NCI-H1105 (cell line): ENCODE measurements at regions not wholly inside any gene's neighbourhood (a gene's known extent, or its start where the extent isn't known, plus 50 kb on each side); places are given as distances from the start of the nearest gene placed in this dataset.
A peak's percentile ranks its signal among the peaks of the same experiment; 100 is the strongest.

Source experiments
- DNase-seq: peaks from one replicate; lab custom pipeline; 2025; lab: John Stamatoyannopoulos, UW

DNA sequence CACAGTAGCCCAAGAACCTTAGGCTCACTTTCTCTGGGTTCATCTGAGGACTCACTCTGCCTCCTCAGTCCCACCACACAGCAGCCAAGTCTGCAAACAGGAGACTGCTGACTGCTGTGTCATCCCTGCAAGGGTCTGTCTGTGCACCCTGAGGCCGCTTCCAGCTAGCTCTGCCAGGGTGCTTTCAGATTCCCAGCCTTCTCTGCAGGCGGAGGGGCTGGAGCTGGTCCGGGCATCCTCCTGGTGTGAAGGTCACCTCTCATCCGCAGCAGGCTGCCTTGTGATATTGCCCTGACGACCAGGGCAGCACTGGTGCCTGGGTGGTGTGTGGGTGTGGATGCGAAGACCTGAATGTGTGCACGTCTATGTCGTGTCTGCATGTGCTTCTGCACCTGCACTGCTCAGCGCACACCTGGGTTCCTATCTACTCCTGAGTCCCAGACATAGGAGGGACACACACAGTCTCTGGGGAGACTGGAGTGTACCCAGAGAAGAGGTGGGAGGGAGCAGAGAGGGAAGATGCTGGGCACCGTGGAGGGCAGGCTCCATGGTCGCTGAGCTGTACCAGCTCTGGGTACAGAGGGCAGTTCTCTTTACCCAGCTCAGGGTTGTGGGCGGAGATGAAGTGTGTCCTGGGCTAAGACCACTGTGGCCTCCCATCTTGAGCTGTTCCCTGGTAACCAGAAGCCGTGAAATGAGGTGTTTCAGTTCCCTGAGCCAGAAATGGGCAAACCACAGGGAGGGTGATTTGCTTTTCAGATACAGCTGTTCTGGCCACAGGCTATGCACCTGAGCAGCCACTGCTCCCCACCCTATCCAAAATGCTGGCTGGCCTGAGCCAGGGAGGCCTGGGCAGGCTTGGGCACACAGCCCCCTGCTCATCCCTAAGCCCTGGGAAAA is 160.9 kb upstream of the CSF3R start:
- DNase-seq = no peak

- no peak for DNase-seq
Observed at GRCh38 chr1:36642802-36643201, 160.1 kb upstream of the CSF3R start.

GRCh38 chr1:36641776-36642175 is 159.1 kb upstream of the CSF3R start:
- no peak for DNase-seq

GRCh38 chr1:36639461-36639860 is 156.7 kb upstream of the CSF3R start:
- no peak for DNase-seq

- DNase-seq = no peak
Observed at GRCh38 chr1:36638268-36638667, 155.6 kb upstream of the CSF3R start.

- DNase-seq = no peak
Observed at GRCh38 chr1:36636206-36636605, 153.5 kb upstream of the CSF3R start.

GRCh38 chr1:36635284-36635683 is 152.6 kb upstream of the CSF3R start:
- DNase-seq = no peak

- DNase-seq = no peak
Observed at GRCh38 chr1:36628804-36629203, 146.1 kb upstream of the CSF3R start.

DNA sequence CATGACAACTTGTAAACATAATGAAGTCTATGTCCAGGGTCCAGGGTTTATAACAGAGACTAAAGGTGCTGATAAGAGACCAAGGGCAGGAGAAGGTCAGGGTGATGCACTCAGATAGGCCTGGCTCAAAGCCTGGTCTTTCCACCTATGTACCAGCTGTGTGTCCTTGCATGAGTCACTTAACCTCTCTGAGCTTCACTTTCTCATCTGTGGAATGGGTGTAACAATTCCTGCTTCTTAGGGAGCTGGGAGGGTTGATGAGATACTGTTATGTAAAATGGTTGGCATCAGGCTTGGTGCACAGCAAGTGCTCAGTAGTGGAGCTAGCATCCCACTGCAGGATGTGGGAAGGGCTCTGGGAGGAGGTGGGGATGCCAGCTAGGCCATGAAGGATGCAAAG is 143.7 kb upstream of the CSF3R start:
- DNase-seq = no peak

GRCh38 chr1:36625935-36626310 is 143.2 kb upstream of the CSF3R start:
- DNase-seq = no peak

DNA sequence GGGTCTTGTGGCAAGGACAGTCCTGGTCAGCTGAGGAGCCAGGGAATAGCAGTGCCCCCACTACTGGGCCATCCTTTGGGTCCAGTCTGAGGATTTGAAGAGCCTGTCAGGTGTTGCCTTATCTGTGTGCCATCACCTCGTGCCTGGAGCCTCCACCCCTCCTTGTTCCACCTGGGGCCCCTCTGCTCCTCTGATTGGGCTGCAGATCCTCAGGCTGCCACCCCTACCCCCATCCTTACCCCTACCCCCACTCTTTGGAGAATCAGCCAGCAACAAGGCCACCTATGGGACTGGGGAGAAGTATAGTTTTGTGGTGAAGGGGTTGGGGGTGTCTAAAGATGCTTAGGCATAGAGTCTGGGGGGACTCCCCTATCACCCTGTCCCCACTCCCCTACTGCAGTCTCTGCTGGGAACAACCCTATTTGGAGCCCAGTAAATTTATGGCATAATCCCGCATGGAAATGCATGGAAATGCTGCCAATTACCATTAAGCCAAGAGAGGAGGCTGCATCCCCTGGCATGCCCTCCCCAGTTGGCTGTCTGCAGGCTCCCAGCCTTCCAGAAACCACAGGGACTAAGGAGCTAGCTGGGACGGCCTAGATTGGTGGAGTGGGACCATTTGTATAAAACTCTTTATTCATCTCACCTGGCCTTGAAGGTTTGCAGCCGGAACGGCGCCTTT is 142.7 kb upstream of the CSF3R start:
- DNase-seq = no peak

DNA sequence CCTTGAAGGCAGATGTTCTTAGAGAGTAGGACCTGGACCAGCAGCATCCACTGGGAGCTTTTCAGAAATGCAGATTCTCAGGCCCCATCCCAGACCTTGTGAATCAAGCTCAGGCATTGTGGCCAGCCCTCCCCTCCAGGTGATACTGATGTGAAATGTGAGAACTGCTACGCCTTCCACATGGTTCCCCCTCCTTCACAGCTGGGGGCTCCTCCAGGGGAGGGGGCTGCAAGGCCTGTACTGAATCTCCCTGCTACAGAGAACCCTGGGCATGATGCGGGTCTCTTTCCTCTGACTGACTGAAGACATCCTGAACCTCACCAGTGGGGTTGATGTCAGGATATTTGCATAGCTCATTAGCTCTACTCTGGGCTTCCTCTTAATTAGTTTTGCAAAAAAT is 141.8 kb upstream of the CSF3R start:
- DNase-seq = no peak

- DNase-seq = no peak
Observed at GRCh38 chr1:36622741-36623648, 140.3 kb upstream of the CSF3R start.

- no peak for DNase-seq
Observed at GRCh38 chr1:36621531-36621930, 138.8 kb upstream of the CSF3R start.

DNA sequence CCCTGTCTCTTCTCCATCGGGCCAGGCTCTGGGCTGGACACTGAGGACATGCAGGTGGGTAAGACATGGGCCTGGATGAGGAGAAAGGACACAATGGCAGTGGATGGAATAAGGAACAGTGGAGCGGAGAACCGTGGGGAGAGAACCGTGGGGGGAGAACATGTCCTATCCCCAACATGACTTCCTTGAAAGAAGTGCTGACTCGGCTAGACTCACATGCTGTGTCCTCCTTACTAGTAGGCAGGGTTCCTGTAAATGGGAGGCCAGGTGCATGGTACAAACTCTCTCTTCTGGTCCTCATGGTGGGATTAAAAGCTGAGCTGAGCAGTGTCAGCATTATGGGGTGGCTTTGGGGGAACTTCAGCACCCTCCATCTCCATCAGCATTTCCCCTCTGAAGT is 137.4 kb upstream of the CSF3R start:
- no peak for DNase-seq

- no peak for DNase-seq
Observed at GRCh38 chr1:36614991-36615390, 132.3 kb upstream of the CSF3R start.

- no peak for DNase-seq
Observed at GRCh38 chr1:36614571-36614970, 131.9 kb upstream of the CSF3R start.

- DNase-seq = no peak
Observed at GRCh38 chr1:36613721-36614120, 131.0 kb upstream of the CSF3R start.

GRCh38 chr1:36612881-36613280 is 130.2 kb upstream of the CSF3R start:
- DNase-seq = no peak

GRCh38 chr1:36612121-36612520 is 129.4 kb upstream of the CSF3R start:
- no peak for DNase-seq

DNA sequence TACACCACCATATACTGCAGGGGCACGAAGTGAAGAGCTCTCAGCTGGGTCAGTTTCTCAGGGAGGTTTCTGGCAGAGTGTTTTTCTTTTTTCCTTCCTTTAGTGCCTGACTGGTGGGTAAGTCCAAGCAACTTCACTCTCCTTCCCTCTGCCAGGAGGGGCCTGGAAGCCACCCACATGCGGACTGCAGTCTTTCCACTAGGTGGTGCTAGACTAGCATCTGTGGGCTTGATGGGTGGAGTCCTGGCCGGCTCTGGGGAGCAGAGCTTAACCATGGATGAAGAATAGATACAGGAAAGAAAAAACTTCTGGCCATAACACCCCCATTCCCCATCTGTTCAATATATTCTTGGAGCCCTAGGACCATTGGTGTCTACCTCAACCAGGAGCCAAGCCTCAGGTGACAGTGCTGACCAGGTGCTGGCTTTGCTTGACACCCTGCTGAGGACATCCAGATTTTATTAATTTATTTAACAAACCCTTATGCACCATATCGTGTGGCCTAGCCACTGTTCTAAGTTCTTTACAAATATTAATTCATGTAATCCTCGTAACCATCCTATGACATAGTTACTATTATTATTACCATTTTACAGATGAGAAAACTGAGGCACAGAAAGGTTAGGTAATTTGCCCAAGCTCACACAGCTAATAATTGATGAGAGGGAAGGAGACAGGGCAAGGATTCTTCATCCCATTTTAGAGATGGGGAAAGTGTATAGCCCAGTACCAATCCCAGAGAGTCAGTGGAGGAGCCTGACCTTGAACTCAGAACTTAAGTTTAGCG is 126.7 kb upstream of the CSF3R start:
- DNase-seq = peak; percentile 56

DNA sequence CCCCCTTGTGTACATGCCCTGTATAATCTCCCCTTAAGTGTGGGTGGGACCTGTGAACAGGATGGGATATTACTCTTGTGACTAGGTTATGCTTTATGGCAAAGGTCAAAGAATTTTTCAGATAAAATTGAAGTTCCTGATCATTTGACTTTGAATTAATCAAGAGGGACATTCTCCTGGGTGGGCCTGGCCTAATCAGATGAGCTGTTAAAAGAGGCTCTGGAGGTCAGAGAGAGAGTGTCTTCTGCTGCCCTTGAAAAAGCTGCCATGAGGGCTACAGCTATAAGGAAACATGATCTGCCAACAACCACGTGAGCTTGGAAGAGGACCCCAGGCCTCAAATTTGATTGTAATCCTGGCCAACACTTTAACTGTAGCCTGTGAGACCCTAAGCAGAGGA is 125.6 kb upstream of the CSF3R start:
- DNase-seq = no peak
